Pancreas (tissue), 10 donors: ENCODE measurements at regions not wholly inside any gene's neighbourhood (a gene's known extent, or its start where the extent isn't known, plus 50 kb on each side); places are given as distances from the start of the nearest gene placed in this dataset.

Experiments used
- ATAC-seq, 4 donors: fragments of 200-7000 bp; cut with Tn5 transposase; one replicate each; pipeline versions ENCODE4 v1.8.0 to v1.9.1; 2020; ENCODE audit warnings: mild to moderate bottlenecking in 4 of 4, moderate library complexity in 4 of 4
- DNase-seq, 6 donors: peaks; one replicate each; pipeline ENCODE4 v3.0.0-alpha.2; 2020
- FAIRE-seq: peaks from 2 replicates; lab custom pipeline; 2012; peaks lifted over from hg19 to GRCh38; lab: Jason Lieb, UNC
- H3K27ac ChIP-seq, 4 donors: fragments of 200-600 bp; sonication (generic); 1 replicate in 3 of 4; 2 replicates in 1 of 4; pipeline versions ENCODE4 v1.5.0 to v1.8.0; 2020
- H3K27me3 ChIP-seq, 4 donors: fragments of 200-600 bp; one replicate each; pipeline ENCODE4 v1.8.0; 2021
- H3K36me3 ChIP-seq, 3 donors: fragments of 200-600 bp; sonication (generic) in 1 of 3; one replicate each; pipeline versions ENCODE4 v1.5.0 to v1.8.0; 2020 to 2021
- H3K4me1 ChIP-seq, 3 donors: fragments of 200-600 bp; one replicate each; pipeline ENCODE4 v1.8.0; 2021
- H3K4me3 ChIP-seq, 4 donors: fragments of 200-600 bp; sonication (generic) in 2 of 4; one replicate each; pipeline versions ENCODE4 v1.5.0 to v1.8.0; 2020 to 2021
- H3K9me3 ChIP-seq, 4 donors: fragments of 200-600 bp; one replicate each; pipeline ENCODE4 v1.8.0; 2021
- CTCF ChIP-seq, 4 donors: fragments of 200-600 bp; sonication (generic) in 3 of 4; IDR thresholded peaks; one replicate each; pipeline versions ENCODE4 v1.5.0 to v1.8.0; 2021; ENCODE audit warnings: antibody characterized with exemption in 4 of 4
- WGBS, 2 donors: extraction: QIAGEN DNeasy Blood & Tissue Kit; methylation state at CpG; one replicate each; pipeline ENCODE4 v1.1.7; 2013; 5-methylcytosine and 5-hydroxymethylcytosine counted together
- intact Hi-C, 3 donors: fragments of 100-400 bp; cut with DNase I; formaldehyde crosslinking; loops; one replicate each; pipeline versions ENCODE4 v1.11.1 to v1.14.2; 2022
- donor health status: healthy with polysubstance abuse.
- donor health status: DM: no; HTN: no; CAD: no; lungs with moderate emphysema.
- donor health status: DM: no; HTN: no; CAD: no.
- donor health status: control.
- donor health status: control.
- donor health status: Bipolar disorder and iron deficiency.
- donor health status: DM: yes; HTN: yes; CAD: no.
- donor health status: DM: no; HTN: no; CAD: no.
- donor health status: DM: no; HTN: no; CAD: no.
- donor health status: DM: yes; HTN: yes; CAD: no.

GRCh38 chr7:27359181-27360125 lies 116.9 kb downstream of the EVX1 start:
- 74 to 86% methylated on average over 9 of the region's 9 CpGs for WGBS, 2 donors
- Histone ChIP-seq H3K4me1 (no peaks in the 10 kb centered on the region), H3K9me3 (no peaks in the 10 kb centered on the region), H3K4me3 (no peak overlapping the region), H3K27me3 (peaks cover 0 to 4% (median 0%) of the 10 kb centered on the region in 4 donors), H3K27ac (no peak overlapping the region), H3K36me3 (no peaks in the 10 kb centered on the region)
- ATAC-seq (peak in 1 of 4 donors; percentile 27), FAIRE-seq (no peak), DNase-seq (no peak)
- intact Hi-C loops = no loop called here
- TF ChIP-seq CTCF (IDR thresholded peaks at IDR 0.05) = no peak

- intact Hi-C loops = no loop called here
- DNase-seq (no peak), FAIRE-seq (no peak), ATAC-seq (no peak)
- H3K36me3 ChIP-seq = no peaks in the 10 kb centered on the region
- no peaks in the 10 kb centered on the region for H3K9me3 ChIP-seq
- H3K27ac ChIP-seq = no peak overlapping the region
- no peaks in the 10 kb centered on the region for H3K4me1 ChIP-seq
- WGBS, 2 donors = 66 to 73% methylated on average over 10 of the region's 10 CpGs
- H3K27me3 ChIP-seq = peaks cover 0 to 4% (median 0%) of the 10 kb centered on the region in 4 donors
- no peak overlapping the region for H3K4me3 ChIP-seq
- TF ChIP-seq CTCF (IDR thresholded peaks at IDR 0.05) = no peak
Observed at GRCh38 chr7:27361522-27361921, 118.9 kb downstream of the EVX1 start.

- intact Hi-C loops = no loop called here
- H3K4me3 ChIP-seq = no peak overlapping the region
- TF ChIP-seq CTCF (IDR thresholded peaks at IDR 0.05) = no peak
- H3K27ac ChIP-seq = no peak overlapping the region
- 84 to 88% methylated on average over 4 of the region's 4 CpGs for WGBS, 2 donors
- DNase-seq = no peak
- no peak for ATAC-seq
- no peaks in the 10 kb centered on the region for H3K4me1 ChIP-seq
- no peaks in the 10 kb centered on the region for H3K9me3 ChIP-seq
- H3K36me3 ChIP-seq = no peaks in the 10 kb centered on the region
- peak; percentile 9 for FAIRE-seq
- H3K27me3 ChIP-seq = peaks cover 0 to 4% (median 0%) of the 10 kb centered on the region in 4 donors
Observed at GRCh38 chr7:27362026-27362425, 119.4 kb downstream of the EVX1 start.

GRCh38 chr7:27364344-27364758 lies 121.7 kb downstream of the EVX1 start:
- H3K27ac ChIP-seq = peak overlapping the region in 1 of 4 donors; percentile 3
- no peaks in the 10 kb centered on the region for H3K4me1 ChIP-seq
- DNase-seq (peak in 4 of 6 donors; percentile 7 to 30 (median 22)), FAIRE-seq (no peak), ATAC-seq (peak in 3 of 4 donors; percentile 65 to 83 (median 66))
- H3K36me3 ChIP-seq = no peaks in the 10 kb centered on the region
- H3K4me3 ChIP-seq = no peak overlapping the region
- no peaks in the 10 kb centered on the region for H3K9me3 ChIP-seq
- no peaks in the 10 kb centered on the region for H3K27me3 ChIP-seq
- no peak for TF ChIP-seq CTCF (IDR thresholded peaks at IDR 0.05)
- WGBS, 2 donors = 74 to 81% methylated on average over 4 of the region's 4 CpGs
- intact Hi-C loops = no loop called here
